ENCODE measurements at regions not wholly inside any gene's neighbourhood (a gene's known extent, or its start where the extent isn't known, plus 50 kb on each side); places are given as distances from the start of the nearest gene placed in this dataset.

DNA sequence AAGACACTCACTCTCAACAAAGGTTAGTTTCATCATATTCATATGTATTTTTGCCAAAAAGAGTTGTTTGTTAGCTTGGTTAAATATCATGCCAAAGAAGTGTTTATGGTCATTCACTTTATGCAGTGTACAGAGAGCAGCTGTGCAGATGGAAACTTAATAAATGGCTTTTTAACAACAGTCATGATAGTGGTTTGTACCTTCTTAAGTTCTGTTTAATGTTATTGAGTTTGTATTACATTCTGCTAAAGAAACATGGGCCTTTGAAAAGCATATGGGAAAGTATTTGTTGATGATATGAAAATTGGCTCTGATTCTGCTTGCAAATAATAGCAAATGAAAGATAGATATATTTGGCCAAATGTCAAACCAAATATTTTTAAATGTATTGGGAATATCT is 607.3 kb downstream of the NCAM2 start:
- DNase-seq = no peak

DNA sequence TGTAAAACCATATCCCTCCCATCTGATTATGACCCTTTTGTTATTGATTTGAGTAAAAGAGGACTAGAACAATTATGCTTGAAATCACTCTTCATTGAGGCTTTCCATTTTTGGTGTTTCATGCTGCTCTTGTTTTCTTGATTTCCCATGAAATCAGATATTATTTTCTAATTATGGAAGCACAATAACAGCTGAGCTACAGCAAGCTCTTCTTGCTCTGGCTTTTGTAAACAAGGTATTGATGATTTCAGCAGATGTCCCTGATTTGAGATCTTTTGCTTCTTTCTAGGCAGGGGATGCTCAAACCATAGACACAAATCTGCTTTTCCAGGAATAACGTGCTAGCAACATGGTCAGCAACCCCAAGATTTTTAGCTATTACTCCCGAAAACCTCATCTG is 607.8 kb downstream of the NCAM2 start:
- DNase-seq = no peak

DNA sequence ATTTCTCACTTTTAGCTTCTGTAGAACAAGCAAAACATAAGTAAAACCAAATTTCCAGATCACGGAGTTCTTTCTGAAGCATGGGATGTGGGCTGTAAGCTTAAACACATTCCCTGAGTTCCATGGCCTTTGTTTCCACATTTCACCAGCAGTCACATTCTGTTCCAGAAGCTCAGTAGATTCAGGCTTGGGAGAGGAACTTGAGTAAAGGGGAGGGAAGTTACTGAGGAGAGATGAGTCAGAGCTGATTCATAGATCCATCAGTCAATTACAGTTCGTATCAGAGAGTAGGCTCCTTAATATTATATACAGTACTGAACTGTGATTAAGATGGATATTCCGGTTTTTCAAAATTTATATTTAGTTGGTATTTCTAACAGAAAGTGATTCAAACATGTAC is 614.3 kb downstream of the NCAM2 start:
- no peak for DNase-seq

DNA sequence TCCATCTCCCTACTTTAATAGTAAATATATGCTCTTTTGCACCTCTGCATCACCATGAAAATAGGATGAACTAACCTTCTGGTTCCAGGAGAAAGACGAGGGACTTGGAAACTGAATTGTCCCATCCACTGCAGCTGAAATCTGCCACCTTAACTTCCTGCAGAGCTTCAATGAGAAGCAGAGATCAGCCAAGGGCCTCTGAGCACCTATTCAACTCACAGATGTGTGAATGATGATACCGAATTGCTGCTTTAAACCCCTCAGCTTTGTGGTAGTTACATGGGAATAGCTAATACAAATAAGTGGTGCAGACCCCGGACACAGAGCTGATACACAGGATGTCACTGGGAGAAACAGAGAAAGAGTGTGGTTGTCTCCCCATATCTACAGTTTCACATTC is 616.8 kb downstream of the NCAM2 start:
- DNase-seq = no peak

DNA sequence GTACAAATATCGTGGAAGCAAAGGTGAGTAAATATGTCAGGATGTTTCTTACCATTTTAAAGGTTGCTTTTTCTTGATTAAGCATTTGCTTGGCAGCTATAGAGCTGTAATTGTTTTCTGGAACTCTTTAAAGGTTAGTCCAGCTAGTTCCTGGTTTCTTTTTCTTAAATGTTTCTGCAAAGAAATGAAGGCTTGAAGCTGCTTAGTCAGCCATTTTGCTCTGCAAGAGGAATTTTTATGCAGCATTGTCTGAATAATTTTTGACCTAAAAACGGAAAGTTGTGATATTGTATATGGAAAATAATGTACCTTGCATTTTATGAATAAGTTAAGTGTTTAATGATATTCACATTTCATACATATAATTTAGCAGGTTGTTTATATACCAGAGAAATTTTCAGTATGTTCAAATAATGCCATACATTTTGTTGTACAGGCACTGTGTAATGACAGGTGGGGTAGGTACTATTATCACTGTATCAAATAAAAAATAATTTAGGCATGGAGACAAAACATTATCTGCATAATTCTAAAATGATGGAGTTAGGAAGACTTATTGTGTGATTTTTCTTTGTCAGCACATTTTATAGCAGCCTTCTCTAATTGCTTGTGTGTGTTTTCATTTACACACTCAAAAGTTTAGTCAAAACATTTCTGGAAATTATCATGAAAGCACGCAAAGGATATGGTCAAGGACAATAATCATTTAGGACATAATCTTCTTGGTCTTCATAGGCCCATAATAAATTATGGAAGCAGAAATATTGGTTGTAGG is 624.4 kb downstream of the NCAM2 start:
- DNase-seq = no peak

DNA sequence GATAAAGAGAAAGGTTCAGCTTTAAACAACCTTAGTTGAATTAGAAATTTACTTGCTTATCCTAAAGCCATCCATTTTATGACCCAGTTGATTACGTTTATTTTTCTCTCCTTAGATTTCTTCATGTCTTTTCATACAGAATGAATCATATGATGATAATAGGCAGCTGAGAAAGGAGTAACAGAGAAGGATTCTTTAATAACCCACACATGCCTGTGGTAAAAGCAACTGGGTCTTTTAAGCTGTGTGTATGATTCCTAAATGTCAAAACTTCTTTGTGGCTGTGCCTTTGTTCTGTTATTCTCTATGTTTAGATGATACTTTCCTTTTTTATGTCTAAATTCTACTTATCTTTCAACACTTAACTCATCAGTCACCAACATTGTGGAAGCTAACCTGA is 626.5 kb downstream of the NCAM2 start:
- no peak for DNase-seq

DNA sequence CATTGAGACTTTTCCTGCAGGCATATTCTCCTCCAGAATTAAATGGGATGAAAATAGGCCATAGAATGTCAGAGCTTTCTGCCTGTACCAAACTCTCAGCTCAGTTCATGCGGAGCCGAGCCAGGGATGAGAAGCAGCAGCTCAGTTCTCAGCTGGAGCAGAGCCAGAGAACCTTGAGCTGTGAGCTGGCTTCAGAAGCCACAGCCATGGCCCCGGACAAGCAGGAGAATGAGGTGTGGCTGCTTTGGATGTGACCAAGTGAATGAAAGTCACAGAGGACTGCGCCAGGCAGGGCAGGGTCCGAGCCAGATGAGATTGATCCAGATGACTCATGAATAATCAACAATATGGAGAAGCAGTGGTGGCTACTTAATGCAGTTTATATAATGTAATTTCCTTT is 633.8 kb downstream of the NCAM2 start:
- no peak for DNase-seq

DNA sequence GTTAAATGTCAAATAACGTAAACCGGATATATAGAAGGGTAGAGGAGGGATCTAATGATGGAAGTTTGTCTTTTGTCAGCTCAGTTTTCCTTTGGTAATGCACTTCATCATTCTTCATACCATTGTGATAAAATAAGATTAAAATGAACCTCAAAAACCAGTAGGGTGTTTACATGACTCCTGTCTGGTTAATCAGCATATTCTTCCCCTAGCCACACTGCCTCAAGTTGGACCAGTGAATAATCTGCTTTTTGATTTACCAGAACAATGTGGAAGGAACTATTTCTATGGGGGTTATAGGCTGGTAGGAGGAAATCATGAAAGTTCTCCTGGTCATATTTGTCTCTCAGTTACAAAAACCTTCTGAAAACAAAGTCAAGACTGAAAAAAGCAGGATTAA is 634.7 kb downstream of the NCAM2 start:
- no peak for DNase-seq

DNA sequence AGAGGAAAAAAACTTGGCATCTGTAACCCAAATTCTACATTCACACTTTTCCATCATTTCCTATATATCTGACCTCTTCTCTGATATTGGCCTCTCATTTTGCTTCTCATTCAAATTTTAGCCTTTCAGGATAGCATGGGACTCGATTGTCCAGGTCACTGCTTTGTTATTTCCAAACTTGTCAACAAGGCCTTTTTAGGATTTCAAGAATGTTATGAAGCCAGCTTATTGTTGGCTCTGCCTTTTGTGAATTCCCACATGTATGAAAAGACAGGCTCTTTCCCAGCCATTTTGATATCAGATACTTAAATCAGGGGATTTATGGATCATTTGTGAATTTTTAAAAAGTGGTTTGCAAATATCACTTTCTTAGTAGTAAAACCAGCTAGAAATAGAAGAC is 663.5 kb downstream of the NCAM2 start:
- no peak for DNase-seq

DNA sequence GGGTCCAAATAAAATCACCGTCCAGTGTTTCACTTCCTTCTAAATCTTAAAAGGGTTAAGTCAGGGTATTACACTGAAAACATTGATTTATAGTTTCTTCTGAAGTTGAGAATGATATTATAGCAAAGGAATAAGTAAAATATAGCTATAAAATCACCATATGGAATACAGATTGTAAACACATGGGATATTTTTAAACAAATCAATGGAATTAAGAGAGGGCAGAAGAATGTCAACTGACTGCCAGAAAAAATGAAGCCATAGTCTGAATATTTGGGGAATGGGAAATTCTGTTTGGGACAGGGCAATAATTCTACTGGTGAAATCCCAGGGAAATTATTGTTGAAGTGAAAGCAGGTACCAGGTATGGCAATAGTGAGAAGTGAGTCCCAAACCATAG is 664.6 kb downstream of the NCAM2 start:
- no peak for DNase-seq

DNA sequence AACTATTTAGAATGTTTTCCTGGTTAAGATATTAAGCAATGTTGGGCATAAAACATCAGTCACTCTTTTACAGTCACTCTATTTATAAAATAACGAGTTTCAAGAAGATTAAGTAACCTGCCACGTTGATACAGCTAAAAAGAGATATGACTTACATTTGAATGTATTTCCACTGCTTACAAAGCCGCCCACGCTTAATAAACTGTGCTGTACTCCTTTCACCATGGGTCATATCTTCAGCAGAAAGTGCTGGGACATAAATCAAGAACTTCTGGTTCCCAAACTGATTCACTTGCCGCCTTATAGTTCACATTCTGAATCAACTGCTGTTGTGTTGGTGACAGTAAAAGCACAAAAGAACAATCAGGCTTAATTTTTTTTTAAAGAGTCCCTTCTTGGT is 666.7 kb downstream of the NCAM2 start:
- DNase-seq = no peak

DNA sequence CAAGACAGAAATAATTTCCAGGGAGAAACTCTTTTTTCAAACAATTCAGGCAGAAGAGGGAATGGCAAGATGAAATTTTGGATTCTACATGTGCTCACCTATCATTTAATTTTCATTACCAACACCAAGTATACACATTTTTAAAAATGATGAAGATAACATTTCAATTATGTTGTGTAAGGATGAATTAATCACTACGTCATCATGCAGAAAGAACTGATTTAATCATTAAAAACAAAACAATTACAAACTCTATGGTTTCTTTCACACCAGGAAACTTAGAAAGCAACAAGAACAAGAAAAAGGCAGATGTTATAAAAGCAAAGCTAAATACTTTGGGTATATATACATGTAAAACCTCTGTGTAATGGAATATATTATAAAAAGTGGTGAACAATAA is 668.5 kb downstream of the NCAM2 start:
- no peak for DNase-seq

DNA sequence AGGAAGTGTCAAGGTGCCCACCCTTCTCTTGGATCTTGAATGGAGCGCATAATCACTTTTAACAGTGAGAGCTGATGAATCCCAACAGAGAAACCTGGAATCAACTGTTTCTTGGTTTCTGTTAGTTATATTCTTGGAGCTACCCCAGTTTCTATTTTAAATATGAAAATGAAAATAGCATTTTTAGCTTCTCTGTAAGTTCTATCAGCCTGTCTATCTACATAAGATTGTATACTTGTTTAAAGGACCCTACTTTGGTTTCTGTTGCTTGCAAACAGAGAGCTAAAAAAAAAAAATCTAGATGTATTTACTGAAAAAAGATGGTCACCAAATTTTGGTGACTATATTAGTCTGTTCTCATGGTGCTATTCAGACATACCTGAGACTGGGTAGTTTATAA is 670.0 kb downstream of the NCAM2 start:
- no peak for DNase-seq

DNA sequence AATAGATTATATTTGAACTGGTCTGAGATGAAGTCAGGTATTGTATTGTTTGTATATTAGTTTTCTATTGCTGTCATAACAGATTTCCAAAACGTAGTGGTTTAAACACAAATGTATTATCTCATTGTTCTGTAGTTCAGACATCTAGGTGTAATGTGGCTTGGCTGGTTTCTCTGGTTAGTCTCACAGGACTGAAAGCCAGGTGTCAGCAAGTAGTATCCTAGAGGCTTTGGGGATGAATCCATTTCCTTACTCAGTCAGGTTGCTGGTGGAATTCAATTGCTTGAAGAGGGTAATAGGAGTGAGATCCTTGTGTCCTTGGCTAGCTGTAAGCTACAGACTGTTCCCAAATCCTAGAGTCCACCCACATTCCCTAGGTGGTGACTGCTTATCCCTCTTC is 675.8 kb downstream of the NCAM2 start:
- no peak for DNase-seq

DNA sequence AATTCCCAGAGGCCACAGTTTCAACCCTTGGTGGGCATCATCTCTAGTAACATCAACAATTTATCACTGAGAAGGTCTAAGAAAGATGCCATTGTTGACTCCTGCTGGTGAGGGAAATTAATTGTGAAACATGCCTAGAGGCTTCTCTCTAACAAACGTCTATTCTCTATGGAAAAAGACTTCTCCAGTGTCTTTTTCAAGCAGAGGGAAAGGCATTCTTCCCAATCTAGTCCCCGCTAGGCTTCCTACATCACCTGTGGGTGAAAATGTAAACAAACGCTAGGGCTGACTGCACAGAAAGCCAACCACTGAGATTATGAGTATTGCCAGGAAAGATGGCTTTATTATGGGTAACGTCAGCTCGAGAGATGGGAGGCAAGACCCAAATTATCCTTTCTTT is 677.4 kb downstream of the NCAM2 start:
- no peak for DNase-seq

DNA sequence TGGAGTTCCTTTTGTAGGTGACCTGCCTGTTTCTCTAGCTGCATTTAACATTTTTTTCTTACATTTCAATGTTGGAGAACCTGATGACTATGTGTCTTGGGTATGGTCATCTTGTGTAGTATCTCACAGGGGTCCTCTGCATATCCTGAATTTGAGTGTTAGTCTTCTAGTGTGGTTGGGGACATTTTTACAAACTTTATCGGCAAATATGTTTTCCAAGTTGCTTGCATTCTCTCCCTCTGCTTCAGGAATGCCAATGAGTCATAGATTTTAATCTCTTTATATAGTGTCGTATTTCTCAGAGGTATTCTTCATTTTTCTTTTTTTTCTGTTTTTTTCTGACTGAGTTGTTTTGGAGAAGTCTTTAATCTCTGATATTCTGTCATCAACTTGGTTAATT is 684.0 kb downstream of the NCAM2 start:
- no peak for DNase-seq

DNA sequence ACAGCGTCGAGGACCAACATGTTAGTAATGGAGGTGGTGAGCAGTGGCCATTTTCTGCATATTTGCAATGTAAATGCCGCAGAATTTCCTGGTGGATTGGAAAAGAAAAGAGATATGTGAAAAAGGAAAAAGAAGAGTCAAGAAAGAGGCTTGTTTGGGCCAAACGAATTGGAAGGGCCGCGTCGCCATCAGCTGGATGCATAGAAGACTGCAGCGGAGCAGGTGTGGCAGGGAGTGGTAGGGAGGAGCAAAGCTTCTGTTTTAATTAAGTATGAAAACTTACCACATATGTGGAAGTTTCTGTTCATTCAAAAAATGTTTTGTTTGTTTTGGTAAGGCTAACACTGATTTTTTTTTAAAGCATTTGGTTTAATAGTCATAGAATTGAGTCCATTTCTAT is 690.7 kb downstream of the NCAM2 start:
- no peak for DNase-seq

DNA sequence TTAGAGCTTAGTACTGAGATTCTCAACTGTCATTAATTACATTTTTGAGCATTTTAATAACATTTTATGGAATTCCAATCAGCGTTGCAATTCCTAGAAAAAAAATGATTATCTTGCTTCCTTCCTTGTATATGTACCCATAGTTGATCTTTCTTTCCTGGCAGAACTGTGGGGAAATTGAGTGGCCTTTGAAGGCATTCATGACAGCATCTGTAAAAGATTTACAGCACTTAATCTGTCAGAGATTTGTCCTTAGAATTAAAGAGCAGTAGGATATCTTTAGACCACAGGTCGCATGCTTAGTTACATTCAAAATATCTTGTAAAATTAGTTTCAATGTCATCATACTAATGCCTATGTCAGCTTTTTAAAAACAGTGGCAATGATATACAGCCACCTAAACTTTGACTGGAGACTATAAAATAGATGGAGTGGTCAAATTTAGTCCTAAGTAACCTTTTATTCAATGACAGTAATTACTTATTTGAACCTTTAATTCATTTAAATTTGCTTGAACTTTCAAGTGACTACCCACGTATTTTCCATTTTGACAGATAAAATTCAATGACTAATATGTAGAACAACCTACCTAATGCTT is 692.0 kb downstream of the NCAM2 start:
- DNase-seq = no peak

DNA sequence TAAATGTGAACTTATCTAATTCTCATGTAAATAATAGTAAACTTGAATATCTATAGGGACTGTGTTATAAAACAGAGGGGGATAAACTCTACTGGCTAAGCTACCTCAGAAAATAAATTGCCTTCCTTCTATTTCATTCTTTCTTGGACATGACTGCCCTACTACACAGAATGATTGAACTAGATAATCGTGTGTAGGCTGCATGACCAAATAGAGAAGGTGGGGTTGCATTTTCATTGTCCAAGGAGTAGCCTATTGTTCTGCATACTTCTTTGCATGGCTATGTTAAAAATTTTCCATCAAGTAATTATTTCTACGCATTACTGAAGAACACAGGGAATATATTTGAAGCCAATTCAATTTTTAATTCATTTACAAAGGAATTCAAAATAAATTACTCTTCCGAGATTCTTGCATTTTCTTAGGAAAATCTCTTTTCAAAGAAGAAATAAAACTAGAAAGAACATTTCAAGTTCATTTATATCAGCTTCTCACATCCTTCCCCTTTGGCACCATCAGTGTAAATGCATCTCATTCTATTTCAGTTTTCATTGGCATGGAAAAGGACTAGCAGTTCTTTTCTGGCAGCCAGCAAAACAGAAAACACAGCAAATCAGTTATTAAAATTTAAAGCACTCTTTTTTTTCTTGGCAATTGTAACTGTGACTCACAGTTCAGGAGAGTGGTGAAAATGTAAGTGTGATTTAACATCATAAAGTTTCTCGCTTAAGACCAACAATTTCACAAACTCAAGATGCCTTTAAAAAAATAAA is 714.7 kb downstream of the NCAM2 start:
- no peak for DNase-seq

DNA sequence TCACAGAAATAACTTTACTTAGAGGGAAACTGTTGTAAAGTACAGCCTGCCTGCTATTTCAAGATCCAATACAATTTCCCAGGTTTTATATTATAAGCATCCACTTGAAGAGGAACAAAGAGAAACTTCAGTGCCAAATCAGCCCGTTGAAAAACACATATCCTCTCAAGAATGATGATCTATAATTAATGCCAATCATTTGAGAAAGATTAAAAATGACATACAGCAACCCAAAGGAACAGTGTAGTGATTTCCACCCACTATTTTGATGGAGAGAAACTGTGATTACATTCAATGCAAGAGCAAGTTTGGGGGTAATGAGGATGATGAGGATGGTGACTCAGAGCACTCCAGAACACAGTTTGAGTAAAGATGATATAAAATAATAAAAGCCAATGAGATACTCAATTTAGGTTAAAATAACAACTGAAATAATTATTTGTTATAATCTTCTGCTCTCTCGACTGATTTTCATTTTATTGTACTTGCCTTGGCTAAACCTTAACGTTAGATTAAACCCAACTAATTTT is 715.5 kb downstream of the NCAM2 start:
- DNase-seq = no peak

DNA sequence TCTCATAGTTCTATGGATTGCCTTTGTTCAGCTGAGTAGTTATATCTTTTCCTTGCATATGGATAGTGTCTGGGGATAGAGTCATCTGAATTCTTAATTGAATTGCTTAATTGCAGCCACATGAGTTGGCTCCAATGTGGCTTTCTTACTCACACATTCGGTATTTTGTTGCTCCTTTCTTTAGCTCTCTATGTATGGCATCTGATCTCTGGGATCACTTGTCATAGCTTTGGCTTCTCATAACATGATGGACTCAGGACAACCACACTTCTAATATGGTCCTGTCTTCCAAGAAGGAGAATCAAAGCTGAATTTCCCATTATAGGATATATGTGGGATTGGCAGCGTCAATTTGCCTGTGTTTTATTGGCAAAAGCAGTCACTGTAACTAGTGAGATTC is 716.2 kb downstream of the NCAM2 start:
- DNase-seq = no peak

DNA sequence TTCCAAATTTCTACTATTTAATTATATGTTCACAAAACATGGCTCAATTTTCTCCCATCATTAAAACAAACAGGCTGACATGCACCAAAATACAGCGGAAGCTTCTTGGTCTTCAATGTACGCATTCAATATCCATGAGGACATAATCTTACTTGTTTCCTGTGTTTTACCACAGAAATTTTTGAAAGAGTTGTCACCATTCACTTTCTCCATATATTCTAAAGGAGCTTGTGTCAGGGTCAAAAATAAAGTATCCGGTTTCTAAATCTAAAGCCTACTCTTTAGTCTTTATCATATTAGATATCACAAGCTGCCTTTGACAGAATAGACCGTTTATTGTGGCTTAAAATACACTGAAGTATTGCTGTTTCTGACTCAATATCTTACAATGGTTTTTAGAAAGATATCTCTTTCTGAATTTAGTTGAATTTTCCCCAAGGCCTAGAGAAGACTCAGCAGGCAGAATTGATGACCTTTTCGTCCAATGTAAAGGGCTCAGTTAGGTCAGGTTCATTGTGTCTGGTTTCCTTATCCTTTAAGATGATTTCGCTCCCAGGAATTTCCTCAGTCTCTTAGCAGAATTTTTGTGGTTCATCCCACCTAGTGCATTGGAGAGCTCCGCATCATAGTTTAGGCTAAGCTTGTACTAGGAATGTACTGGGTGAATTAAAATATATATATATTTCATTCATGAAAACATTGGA is 717.2 kb downstream of the NCAM2 start:
- DNase-seq = no peak

DNA sequence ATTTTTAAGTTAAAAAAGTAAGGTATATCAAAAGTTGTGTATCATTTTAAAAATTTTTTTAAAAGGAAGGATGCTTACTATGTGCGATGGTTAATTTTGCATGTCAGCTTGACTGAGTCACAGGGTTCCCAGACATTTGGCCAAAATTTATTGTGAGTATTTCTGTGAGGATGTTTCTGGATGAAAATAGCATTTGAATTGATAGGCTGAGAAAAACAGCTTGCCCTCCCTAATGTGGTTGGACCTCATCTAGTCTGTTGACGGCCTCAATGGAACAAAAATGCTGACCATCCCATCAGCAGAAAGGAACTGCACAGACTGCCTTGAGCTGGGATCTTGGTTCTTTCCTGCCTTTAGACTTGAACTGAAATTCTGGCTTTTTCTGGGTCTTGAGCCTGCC is 724.5 kb downstream of the NCAM2 start:
- DNase-seq = no peak

Measured in NCI-H2107 (cell line).